Gastroesophageal sphincter (tissue), 4 donors: ENCODE measurements at regions not wholly inside any gene's neighbourhood (a gene's known extent, or its start where the extent isn't known, plus 50 kb on each side); places are given as distances from the start of the nearest gene placed in this dataset.

ENCODE experiments used
- ATAC-seq: fragments of 150-250 bp; one replicate; pipeline ENCODE4 v1.9.1; 2016; ENCODE audit warnings: mild to moderate bottlenecking, moderate library complexity
- H3K27ac ChIP-seq, 4 donors: fragments of 200-600 bp; sonication (generic) in 3 of 4; 1 replicate in 3 of 4; 2 replicates in 1 of 4; pipeline ENCODE4 v1.5.1; 2016 to 2019
- H3K27me3 ChIP-seq: fragments of 200-600 bp; sonication (generic); one replicate; pipeline ENCODE4 v1.5.1; 2019
- H3K36me3 ChIP-seq, 2 donors: fragments of 200-600 bp; sonication (generic); one replicate each; pipeline ENCODE4 v1.5.1; 2019; ENCODE audit warnings: control low read depth in 1 of 2
- H3K4me1 ChIP-seq, 3 donors: fragments of 200-600 bp; sonication (generic); 1 replicate in 2 of 3; 2 replicates in 1 of 3; pipeline ENCODE4 v1.5.1; 2016 to 2019; ENCODE audit warnings: control low read depth in 2 of 3
- H3K4me3 ChIP-seq, 2 donors: fragments of 200-600 bp; sonication (generic); one replicate each; pipeline ENCODE4 v1.5.1; 2019; ENCODE audit warnings: mild to moderate bottlenecking in 1 of 2, moderate library complexity in 1 of 2
- H3K9me3 ChIP-seq, 3 donors: fragments of 200-600 bp; sonication (generic); one replicate each; pipeline ENCODE4 v1.5.1; 2017 to 2019; ENCODE audit warnings: control low read depth in 2 of 3
- EP300 ChIP-seq: sonication (generic); formaldehyde crosslinking; IDR thresholded peaks from one replicate; pipeline ENCODE4 v1.6.1; 2017; ENCODE audit warnings: antibody characterized with exemption, mild to moderate bottlenecking
- POLR2A ChIP-seq, 2 donors: fragments of 450-650 bp; IDR thresholded peaks; one replicate each; pipeline ENCODE4 v1.6.1; 2017; ENCODE audit warnings: antibody characterized with exemption in 2 of 2, mild to moderate bottlenecking in 2 of 2, moderate library complexity in 1 of 2
- POLR2AphosphoS5 ChIP-seq: sonication (generic); formaldehyde crosslinking; IDR thresholded peaks from one replicate; pipeline ENCODE4 v1.6.1; 2017; ENCODE audit warnings: antibody characterized with exemption
- WGBS, 2 donors: methylation state at CpG; one replicate each; pipeline ENCODE4 v1.1.5; 2018; ENCODE audit warnings: low coverage in 1 of 2; 5-methylcytosine and 5-hydroxymethylcytosine counted together
- TF ChIP-seq, protein P1 (sequence below), 4 experiments: fragments of 200-600 bp in 2 of 4; fragments of 450-650 bp in 2 of 4; sonication (generic) in 1 of 4; IDR thresholded peaks; one replicate each; pipeline ENCODE4 v1.5.1; 2017 to 2019; ENCODE audit warnings: antibody characterized with exemption in 4 of 4, mild to moderate bottlenecking in 2 of 4, moderate library complexity in 2 of 4

DNA sequence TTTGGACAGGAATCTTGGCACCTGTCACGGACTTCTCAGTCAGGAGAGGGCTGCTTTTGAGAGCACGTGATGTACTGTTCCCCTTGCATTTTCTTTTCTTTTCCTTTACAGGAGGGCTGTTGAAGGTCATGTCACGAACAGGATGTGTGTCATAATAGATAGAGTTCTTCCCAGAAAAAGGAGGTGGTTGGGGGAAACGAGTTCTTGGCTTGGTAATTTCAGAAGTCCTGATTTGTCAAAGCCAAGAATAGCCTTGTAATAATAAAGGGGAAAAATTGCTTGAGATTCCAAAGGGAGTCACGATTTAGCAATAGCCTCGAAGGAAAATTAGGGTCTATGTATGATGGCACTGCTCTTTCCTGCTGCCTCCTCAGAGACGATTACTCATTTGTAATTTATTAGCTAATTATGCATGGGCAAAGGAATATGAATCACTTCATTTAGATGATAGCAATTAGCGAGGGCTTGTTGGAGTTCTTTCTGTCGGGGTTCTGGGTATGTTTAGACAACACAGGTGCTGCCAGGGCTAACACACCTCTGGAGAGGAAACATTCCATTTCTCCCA lies 277.7 kb upstream of the N4BP1 start:
- TF ChIP-seq, protein P1, sequence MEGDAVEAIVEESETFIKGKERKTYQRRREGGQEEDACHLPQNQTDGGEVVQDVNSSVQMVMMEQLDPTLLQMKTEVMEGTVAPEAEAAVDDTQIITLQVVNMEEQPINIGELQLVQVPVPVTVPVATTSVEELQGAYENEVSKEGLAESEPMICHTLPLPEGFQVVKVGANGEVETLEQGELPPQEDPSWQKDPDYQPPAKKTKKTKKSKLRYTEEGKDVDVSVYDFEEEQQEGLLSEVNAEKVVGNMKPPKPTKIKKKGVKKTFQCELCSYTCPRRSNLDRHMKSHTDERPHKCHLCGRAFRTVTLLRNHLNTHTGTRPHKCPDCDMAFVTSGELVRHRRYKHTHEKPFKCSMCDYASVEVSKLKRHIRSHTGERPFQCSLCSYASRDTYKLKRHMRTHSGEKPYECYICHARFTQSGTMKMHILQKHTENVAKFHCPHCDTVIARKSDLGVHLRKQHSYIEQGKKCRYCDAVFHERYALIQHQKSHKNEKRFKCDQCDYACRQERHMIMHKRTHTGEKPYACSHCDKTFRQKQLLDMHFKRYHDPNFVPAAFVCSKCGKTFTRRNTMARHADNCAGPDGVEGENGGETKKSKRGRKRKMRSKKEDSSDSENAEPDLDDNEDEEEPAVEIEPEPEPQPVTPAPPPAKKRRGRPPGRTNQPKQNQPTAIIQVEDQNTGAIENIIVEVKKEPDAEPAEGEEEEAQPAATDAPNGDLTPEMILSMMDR (IDR thresholded peaks at IDR 0.05): no peak
- TF ChIP-seq POLR2A (IDR thresholded peaks at IDR 0.05): no peak
- no peak for TF ChIP-seq POLR2AphosphoS5
- TF ChIP-seq EP300: no peak
- 54% methylated on average over 8 to 9 of the region's 9 CpGs for WGBS, 2 donors
- Histone ChIP-seq H3K27me3 (peaks cover 20% of the 10 kb centered on the region), H3K9me3 (no peaks in the 10 kb centered on the region), H3K27ac (no peak overlapping the region), H3K4me3 (no peak overlapping the region), H3K4me1 (no peaks in the 10 kb centered on the region), H3K36me3 (no peaks in the 10 kb centered on the region)
- ATAC-seq: no peak

DNA sequence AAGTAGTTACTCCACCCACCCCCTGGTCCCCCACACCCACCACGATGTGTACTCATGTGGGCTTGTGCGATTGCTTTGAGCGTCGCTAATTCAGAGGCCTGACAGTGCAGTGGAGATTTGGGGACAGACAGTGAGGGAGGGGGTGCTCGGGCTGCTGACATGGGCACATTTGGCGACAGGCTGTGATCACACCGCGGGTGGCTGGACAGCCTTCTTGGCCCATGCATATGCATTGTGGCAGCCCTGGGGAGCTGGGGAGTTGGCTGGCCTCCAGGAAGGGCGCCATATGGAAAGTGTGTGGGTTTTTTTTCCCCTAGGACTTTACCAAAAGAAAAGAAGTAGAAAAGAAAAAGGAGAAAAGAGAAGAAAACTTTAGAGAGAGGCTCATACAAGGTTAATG lies 275.5 kb upstream of the N4BP1 start:
- Histone ChIP-seq H3K9me3 (no peaks in the 10 kb centered on the region), H3K4me3 (no peak overlapping the region), H3K36me3 (no peaks in the 10 kb centered on the region), H3K27me3 (peaks cover 12% of the 10 kb centered on the region), H3K4me1 (no peaks in the 10 kb centered on the region), H3K27ac (no peak overlapping the region)
- no peak for ATAC-seq
- TF ChIP-seq POLR2A (IDR thresholded peaks at IDR 0.05) (no peak), EP300 (no peak), POLR2AphosphoS5 (no peak)
- TF ChIP-seq, protein P1 (IDR thresholded peaks at IDR 0.05): no peak
- 46 to 65% methylated on average over 2 to 8 of the region's 9 CpGs for WGBS, 2 donors

DNA sequence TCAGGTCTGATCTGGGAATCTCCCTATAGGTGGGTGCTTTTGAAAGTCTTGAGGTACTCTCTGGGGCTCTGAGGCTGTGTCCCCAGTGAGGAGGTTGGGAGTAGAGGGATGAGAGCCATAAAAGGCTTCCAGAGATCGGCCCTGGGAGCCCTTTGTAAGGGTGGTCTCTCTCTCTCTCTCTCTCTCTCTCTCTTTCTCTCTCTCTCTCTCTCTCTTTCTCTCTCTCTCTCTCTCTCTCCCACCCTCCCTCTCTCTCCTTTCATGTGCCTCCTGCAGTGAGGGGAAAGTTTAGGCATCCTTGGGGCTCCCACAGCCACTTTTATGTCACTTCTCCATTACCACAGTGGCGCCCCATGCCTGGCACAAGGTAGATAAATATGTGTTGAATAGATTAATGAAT lies 271.3 kb upstream of the N4BP1 start:
- TF ChIP-seq, protein P1 (IDR thresholded peaks at IDR 0.05): no peak
- 71 to 80% methylated on average over 1 of the region's 2 CpGs for WGBS, 2 donors
- ATAC-seq: no peak

DNA sequence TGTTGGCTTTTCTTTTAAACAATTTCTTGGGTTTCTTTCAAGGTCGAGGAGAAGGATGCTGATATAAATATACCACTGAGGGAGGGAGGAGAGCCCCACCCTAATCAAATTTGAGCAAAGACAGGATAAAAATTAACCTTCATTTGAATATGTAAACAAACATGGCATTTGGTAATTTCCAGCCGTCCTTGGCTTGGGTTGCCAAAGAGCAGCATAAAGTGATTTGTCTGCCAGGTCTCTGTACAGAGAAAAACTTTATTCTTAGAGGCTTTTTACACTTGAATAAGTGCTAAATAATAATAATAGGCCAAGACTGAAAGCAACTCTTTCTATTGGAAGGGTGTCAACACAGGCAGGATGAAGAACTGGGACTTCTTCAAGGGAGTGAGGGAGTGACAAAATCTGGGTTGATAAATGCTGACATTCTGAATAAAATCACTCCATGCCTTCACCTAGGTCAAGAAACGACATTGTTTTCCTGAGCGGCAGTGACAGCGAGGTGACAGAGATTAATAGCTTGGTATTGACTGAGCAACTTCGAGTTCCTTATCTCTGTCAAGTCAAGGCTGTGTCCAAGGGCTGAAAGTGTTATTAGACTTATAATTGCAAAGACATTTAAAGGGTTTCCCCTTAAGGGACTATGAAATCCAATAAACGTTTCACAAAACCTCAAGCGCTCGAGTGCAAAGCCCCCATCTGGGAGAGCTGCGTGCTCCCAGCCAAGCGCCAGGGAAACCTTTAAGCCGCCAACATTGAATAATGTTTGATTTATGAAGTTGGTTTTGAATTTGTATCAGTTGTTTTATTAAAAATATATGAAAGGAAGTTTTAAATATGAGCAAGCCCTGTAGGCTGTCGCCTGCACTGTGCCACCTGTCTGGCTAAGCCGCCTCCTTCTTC lies 269.5 kb upstream of the N4BP1 start:
- no peak overlapping the region for H3K4me3 ChIP-seq
- H3K36me3 ChIP-seq: no peaks in the 10 kb centered on the region
- no peak overlapping the region for H3K27ac ChIP-seq
- H3K27me3 ChIP-seq: no peaks in the 10 kb centered on the region
- H3K9me3 ChIP-seq: no peaks in the 10 kb centered on the region
- no peak for ATAC-seq
- TF ChIP-seq POLR2A (IDR thresholded peaks at IDR 0.05) (no peak), POLR2AphosphoS5 (no peak), EP300 (no peak)
- TF ChIP-seq, protein P1 (IDR thresholded peaks at IDR 0.05): no peak
- WGBS, 2 donors: 45 to 46% methylated on average over 11 to 14 of the region's 14 CpGs
- peaks cover 0 to 10% (median 0%) of the 10 kb centered on the region in 3 donors for H3K4me1 ChIP-seq

More for the DNA sequence above, 271.3 kb upstream of the N4BP1 start:
- Histone ChIP-seq H3K27me3 (no peaks in the 10 kb centered on the region), H3K4me3 (no peak overlapping the region), H3K4me1 (peaks cover 0 to 10% (median 0%) of the 10 kb centered on the region in 3 donors), H3K36me3 (no peaks in the 10 kb centered on the region), H3K27ac (no peak overlapping the region), H3K9me3 (no peaks in the 10 kb centered on the region)

DNA sequence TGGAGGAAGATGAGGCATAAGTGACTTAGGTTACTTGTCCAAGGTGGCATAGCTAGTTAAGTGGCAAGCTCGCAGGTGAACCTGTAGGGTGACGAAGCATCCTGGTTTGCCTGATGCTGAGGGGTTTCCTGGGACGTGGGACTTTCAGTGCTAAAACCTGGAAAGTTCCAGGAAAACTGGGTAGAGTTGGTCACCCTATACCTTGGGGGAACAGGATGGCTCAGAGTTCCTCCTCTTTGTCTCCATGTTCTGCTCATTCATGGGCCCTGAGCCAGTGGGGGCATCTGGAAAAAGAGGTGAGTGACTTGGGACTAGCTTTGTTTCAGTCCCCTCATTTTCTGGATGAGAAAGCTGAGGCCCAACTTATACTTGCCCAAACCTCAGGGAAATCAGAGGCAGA lies 268.0 kb upstream of the N4BP1 start:
- ATAC-seq: no peak

More for the DNA sequence above, 268.0 kb upstream of the N4BP1 start:
- Histone ChIP-seq H3K36me3 (no peaks in the 10 kb centered on the region), H3K9me3 (no peaks in the 10 kb centered on the region), H3K27ac (no peak overlapping the region), H3K4me3 (no peak overlapping the region), H3K4me1 (peaks cover 0 to 10% (median 0%) of the 10 kb centered on the region in 3 donors), H3K27me3 (no peaks in the 10 kb centered on the region)
- TF ChIP-seq POLR2AphosphoS5 (no peak), POLR2A (IDR thresholded peaks at IDR 0.05) (no peak), EP300 (no peak)
- TF ChIP-seq, protein P1 (IDR thresholded peaks at IDR 0.05): no peak
- 86% methylated on average over 3 of the region's 3 CpGs; no CpG with 5 or more reads in 1 of the 2 donors for WGBS, 2 donors
